GM21423 (cell line): ENCODE measurements at regions not wholly inside any gene's neighbourhood (a gene's known extent, or its start where the extent isn't known, plus 50 kb on each side); places are given as distances from the start of the nearest gene placed in this dataset.
A peak's percentile ranks its signal among the peaks of the same experiment; 100 is the strongest.

ENCODE experiments used
- ATAC-seq: cut with Tn5 transposase; IDR thresholded peaks from one replicate; pipeline ENCODE4 v1.9.1; 2021; ENCODE audit warnings: mild to moderate bottlenecking, moderate library complexity; ENCODE audit not compliant: unreplicated experiment

GRCh38 chr6:163663575-163663974, 249.1 kb downstream of the QKI start:
- ATAC-seq = no peak

- ATAC-seq = no peak
These were observed 248.2 kb downstream of the QKI start for GRCh38 chr6:163662604-163663225.

- peak; percentile 96 for ATAC-seq
These were observed 246.8 kb downstream of the QKI start for GRCh38 chr6:163661272-163661671.

- ATAC-seq = no peak
These were observed 245.3 kb downstream of the QKI start for GRCh38 chr6:163659803-163660202.

GRCh38 chr6:163655217-163656121, 241.0 kb downstream of the QKI start:
- ATAC-seq = peak; percentile 55

- ATAC-seq = no peak
These were observed 237.6 kb downstream of the QKI start for GRCh38 chr6:163651915-163652668.

GRCh38 chr6:163651426-163651825, 236.9 kb downstream of the QKI start:
- ATAC-seq = no peak

- no peak for ATAC-seq
These were observed 234.3 kb downstream of the QKI start for GRCh38 chr6:163648868-163649267.

GRCh38 chr6:163647624-163648023, 233.1 kb downstream of the QKI start:
- ATAC-seq = no peak

GRCh38 chr6:163646866-163647265, 232.3 kb downstream of the QKI start:
- ATAC-seq = no peak

GRCh38 chr6:163646133-163646532, 231.6 kb downstream of the QKI start:
- no peak for ATAC-seq

- ATAC-seq = no peak
These were observed 231.0 kb downstream of the QKI start for GRCh38 chr6:163645560-163645959.

- ATAC-seq = no peak
These were observed 229.3 kb downstream of the QKI start for GRCh38 chr6:163643866-163644265.

- no peak for ATAC-seq
These were observed 227.2 kb downstream of the QKI start for GRCh38 chr6:163641706-163642105.

GRCh38 chr6:163640641-163641040, 226.1 kb downstream of the QKI start:
- ATAC-seq = no peak

GRCh38 chr6:163637524-163637923, 223.0 kb downstream of the QKI start:
- peak; percentile 79 for ATAC-seq

GRCh38 chr6:163635731-163636364, 221.3 kb downstream of the QKI start:
- ATAC-seq = no peak

GRCh38 chr6:163635315-163635714, 220.8 kb downstream of the QKI start:
- no peak for ATAC-seq

GRCh38 chr6:163634211-163635171, 220.0 kb downstream of the QKI start:
- no peak for ATAC-seq

- no peak for ATAC-seq
These were observed 216.5 kb downstream of the QKI start for GRCh38 chr6:163630991-163631390.
